ENCODE measurements at regions not wholly inside any gene's neighbourhood (a gene's known extent, or its start where the extent isn't known, plus 50 kb on each side); places are given as distances from the start of the nearest gene placed in this dataset.

GRCh38 chr6:165820934-165821333, 157.9 kb upstream of the PDE10A start:
- no peak overlapping the region for H2AFZ ChIP-seq (ENCODE audit: low read depth, low read length)
- H3K9ac ChIP-seq (ENCODE audit: low read length) = no peak overlapping the region
- no peak overlapping the region for H3K4me3 ChIP-seq (ENCODE audit: low read length)
- no peaks in the 10 kb centered on the region for H3K27me3 ChIP-seq (ENCODE audit: low read depth, low read length)
- H3K36me3 ChIP-seq (replicated peaks; ENCODE audit: low read depth, low read length) = no peaks in the 10 kb centered on the region
- no peaks in the 10 kb centered on the region for H4K20me1 ChIP-seq (ENCODE audit: insufficient read depth, low read length)
- H3K27ac ChIP-seq (ENCODE audit: low read length) = no peak overlapping the region
- TF ChIP-seq, protein P1, sequence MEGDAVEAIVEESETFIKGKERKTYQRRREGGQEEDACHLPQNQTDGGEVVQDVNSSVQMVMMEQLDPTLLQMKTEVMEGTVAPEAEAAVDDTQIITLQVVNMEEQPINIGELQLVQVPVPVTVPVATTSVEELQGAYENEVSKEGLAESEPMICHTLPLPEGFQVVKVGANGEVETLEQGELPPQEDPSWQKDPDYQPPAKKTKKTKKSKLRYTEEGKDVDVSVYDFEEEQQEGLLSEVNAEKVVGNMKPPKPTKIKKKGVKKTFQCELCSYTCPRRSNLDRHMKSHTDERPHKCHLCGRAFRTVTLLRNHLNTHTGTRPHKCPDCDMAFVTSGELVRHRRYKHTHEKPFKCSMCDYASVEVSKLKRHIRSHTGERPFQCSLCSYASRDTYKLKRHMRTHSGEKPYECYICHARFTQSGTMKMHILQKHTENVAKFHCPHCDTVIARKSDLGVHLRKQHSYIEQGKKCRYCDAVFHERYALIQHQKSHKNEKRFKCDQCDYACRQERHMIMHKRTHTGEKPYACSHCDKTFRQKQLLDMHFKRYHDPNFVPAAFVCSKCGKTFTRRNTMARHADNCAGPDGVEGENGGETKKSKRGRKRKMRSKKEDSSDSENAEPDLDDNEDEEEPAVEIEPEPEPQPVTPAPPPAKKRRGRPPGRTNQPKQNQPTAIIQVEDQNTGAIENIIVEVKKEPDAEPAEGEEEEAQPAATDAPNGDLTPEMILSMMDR (IDR thresholded peaks at IDR 0.05; ENCODE audit: low read depth, low read length) = no peak
- TF ChIP-seq EZH2phosphoT487 (IDR thresholded peaks at IDR 0.05; ENCODE audit: low read depth) = no peak
- H3K9me3 ChIP-seq (ENCODE audit: insufficient read depth, low read length) = no peaks in the 10 kb centered on the region
- no peaks in the 10 kb centered on the region for H3K4me1 ChIP-seq (ENCODE audit: low read length)
- H3K79me2 ChIP-seq (ENCODE audit: low read length) = no peaks in the 10 kb centered on the region
- no peak overlapping the region for H3K4me2 ChIP-seq (ENCODE audit: low read length)

GRCh38 chr6:165820407-165820806, 157.4 kb upstream of the PDE10A start:
- no peaks in the 10 kb centered on the region for H3K79me2 ChIP-seq (ENCODE audit: low read length)
- no peaks in the 10 kb centered on the region for H3K9me3 ChIP-seq (ENCODE audit: insufficient read depth, low read length)
- H3K9ac ChIP-seq (ENCODE audit: low read length) = no peak overlapping the region
- no peaks in the 10 kb centered on the region for H3K4me1 ChIP-seq (ENCODE audit: low read length)
- H3K36me3 ChIP-seq (replicated peaks; ENCODE audit: low read depth, low read length) = no peaks in the 10 kb centered on the region
- H3K4me3 ChIP-seq (ENCODE audit: low read length) = no peak overlapping the region
- no peak overlapping the region for H3K4me2 ChIP-seq (ENCODE audit: low read length)
- no peak for TF ChIP-seq EZH2phosphoT487 (IDR thresholded peaks at IDR 0.05; ENCODE audit: low read depth)
- TF ChIP-seq, protein P1 (IDR thresholded peaks at IDR 0.05; ENCODE audit: low read depth, low read length) = no peak
- no peak overlapping the region for H2AFZ ChIP-seq (ENCODE audit: low read depth, low read length)
- H3K27ac ChIP-seq (ENCODE audit: low read length) = no peak overlapping the region
- H3K27me3 ChIP-seq (ENCODE audit: low read depth, low read length) = no peaks in the 10 kb centered on the region
- H4K20me1 ChIP-seq (ENCODE audit: insufficient read depth, low read length) = no peaks in the 10 kb centered on the region

DNA sequence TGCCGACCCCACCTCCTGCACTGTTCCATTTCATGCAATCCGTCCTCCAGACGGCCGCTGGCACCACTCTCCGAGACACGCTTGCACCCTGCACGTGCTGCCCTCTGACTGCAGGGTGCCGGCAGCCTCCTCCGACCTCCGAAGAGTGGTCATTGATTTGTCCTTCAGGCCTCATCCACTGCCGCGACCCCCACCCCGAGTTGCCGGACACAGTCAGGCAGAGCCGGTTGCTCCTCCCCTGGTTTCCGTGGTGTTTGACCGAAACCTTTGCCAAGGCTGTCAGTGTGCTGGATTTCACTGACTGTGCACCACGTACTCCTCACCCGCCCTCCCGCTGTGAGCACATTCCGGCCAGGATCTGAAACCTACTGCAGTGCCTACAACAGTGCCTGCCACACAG, 156.4 kb upstream of the PDE10A start:
- Histone ChIP-seq H3K9me3 (ENCODE audit: insufficient read depth, low read length) (no peaks in the 10 kb centered on the region), H3K27me3 (ENCODE audit: low read depth, low read length) (no peaks in the 10 kb centered on the region), H4K20me1 (ENCODE audit: insufficient read depth, low read length) (no peaks in the 10 kb centered on the region), H3K4me1 (ENCODE audit: low read length) (no peaks in the 10 kb centered on the region), H2AFZ (ENCODE audit: low read depth, low read length) (no peak overlapping the region), H3K9ac (ENCODE audit: low read length) (no peak overlapping the region), H3K4me2 (ENCODE audit: low read length) (no peak overlapping the region), H3K27ac (ENCODE audit: low read length) (no peak overlapping the region), H3K79me2 (ENCODE audit: low read length) (no peaks in the 10 kb centered on the region), H3K4me3 (ENCODE audit: low read length) (no peak overlapping the region), H3K36me3 (replicated peaks; ENCODE audit: low read depth, low read length) (no peaks in the 10 kb centered on the region)
- TF ChIP-seq, protein P1 (IDR thresholded peaks at IDR 0.05; ENCODE audit: low read depth, low read length) = no peak
- no peak for TF ChIP-seq EZH2phosphoT487 (IDR thresholded peaks at IDR 0.05; ENCODE audit: low read depth)

DNA sequence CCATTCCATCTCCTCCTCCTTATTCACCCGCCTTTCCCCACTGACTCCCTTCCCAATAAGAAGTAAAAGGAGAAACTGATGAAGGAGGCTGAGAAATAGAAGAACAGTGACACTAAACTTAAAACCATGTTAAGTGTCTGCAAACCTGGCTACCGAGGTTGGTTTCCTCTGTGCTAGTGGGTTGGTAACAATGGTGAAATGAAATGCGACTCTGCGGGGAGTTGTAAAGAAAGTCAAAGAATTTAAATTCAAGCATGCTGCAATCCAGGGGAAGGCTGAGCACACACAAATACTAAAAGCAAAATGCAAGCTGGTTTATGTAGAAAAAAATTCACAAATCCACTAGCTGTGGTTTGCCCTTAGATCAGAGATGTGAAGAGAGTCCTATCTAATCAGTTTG, 155.2 kb upstream of the PDE10A start:
- H2AFZ ChIP-seq (ENCODE audit: low read depth, low read length) = no peak overlapping the region
- no peak overlapping the region for H3K4me2 ChIP-seq (ENCODE audit: low read length)
- H4K20me1 ChIP-seq (ENCODE audit: insufficient read depth, low read length) = no peaks in the 10 kb centered on the region
- H3K9ac ChIP-seq (ENCODE audit: low read length) = no peak overlapping the region
- H3K27me3 ChIP-seq (ENCODE audit: low read depth, low read length) = no peaks in the 10 kb centered on the region
- H3K9me3 ChIP-seq (ENCODE audit: insufficient read depth, low read length) = no peaks in the 10 kb centered on the region
- no peaks in the 10 kb centered on the region for H3K36me3 ChIP-seq (replicated peaks; ENCODE audit: low read depth, low read length)
- H3K4me3 ChIP-seq (ENCODE audit: low read length) = no peak overlapping the region
- H3K4me1 ChIP-seq (ENCODE audit: low read length) = no peaks in the 10 kb centered on the region
- no peaks in the 10 kb centered on the region for H3K79me2 ChIP-seq (ENCODE audit: low read length)
- no peak for TF ChIP-seq EZH2phosphoT487 (IDR thresholded peaks at IDR 0.05; ENCODE audit: low read depth)
- TF ChIP-seq, protein P1 (IDR thresholded peaks at IDR 0.05; ENCODE audit: low read depth, low read length) = no peak
- H3K27ac ChIP-seq (ENCODE audit: low read length) = no peak overlapping the region

All from OCI-LY3 (cell line).